NCI-H69 (cell line): ENCODE measurements at regions not wholly inside any gene's neighbourhood (a gene's known extent, or its start where the extent isn't known, plus 50 kb on each side); places are given as distances from the start of the nearest gene placed in this dataset.

Source experiments
- DNase-seq: peaks from one replicate; lab custom pipeline; 2025; lab: John Stamatoyannopoulos, UW

- no peak for DNase-seq
Observed at GRCh38 chr5:171651102-171651501, 134.5 kb upstream of the SMIM23 start.

- DNase-seq = no peak
Observed at GRCh38 chr5:171654881-171655280, 130.7 kb upstream of the SMIM23 start.

DNA sequence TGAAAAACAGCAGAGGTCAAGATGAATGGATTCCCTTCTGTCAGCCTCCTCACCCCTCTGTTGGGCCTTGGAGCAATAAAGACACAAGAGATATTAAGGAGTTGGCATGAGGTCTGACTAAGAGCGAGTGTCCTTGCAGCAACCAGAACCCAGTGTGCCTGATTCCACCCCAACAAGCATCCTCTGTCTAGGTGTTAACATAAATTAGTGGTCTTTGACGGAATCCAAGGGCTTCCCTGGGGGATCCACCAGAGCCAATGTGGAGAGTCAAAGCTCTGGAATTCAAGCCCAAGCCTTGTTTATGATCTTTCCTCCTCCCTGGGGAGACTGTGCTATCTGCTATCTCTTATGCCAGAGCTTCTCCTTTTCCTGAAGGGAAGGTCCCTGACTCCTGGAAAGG is 128.1 kb upstream of the SMIM23 start:
- DNase-seq = no peak

- peak; percentile 52 for DNase-seq
Observed at GRCh38 chr5:171659896-171660295, 125.7 kb upstream of the SMIM23 start.

DNA sequence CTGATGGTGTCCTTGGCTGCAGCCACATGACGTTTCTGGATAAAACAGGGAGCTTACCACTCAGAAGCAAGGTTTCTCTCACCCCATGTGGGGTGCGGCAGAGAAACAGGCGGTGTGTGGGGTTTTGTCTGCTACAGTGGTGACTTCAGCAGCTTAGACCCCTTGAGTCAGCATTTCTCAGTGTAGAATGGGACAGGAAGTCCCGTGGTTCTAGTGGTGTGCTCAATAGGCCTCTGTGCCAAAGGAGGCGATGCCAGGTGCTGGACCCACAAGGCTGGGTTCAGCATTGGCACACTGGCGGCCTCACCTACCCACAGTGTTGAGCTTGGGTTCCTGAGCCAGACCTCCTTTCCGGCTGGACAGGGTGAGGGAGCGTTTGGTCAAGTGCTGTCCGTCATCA is 125.2 kb upstream of the SMIM23 start:
- DNase-seq = no peak

DNA sequence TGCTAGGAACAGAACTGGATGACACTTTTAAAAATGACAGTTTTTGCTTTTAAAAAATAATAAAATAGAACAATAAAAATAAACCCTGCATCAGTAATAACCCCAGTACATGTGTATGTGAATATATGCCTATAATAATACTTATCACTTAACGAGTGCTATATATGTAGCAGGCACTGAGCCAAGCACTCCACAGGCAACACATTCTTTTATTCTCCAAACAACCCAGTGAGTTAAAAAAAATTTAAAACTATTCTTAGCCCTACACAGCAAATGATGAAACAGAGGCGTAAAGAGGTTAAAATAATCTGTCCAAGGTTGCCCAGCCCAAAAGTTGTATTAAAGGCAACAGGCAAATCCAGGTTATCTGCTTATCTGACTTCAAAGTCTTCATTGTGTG is 124.5 kb upstream of the SMIM23 start:
- DNase-seq = no peak

GRCh38 chr5:171663311-171664085 is 122.1 kb upstream of the SMIM23 start:
- DNase-seq = no peak

GRCh38 chr5:171664489-171664888 is 121.1 kb upstream of the SMIM23 start:
- DNase-seq = no peak

- DNase-seq = no peak
Observed at GRCh38 chr5:171666815-171667214, 118.8 kb upstream of the SMIM23 start.

- no peak for DNase-seq
Observed at GRCh38 chr5:171667341-171668096, 118.1 kb upstream of the SMIM23 start.

GRCh38 chr5:171668097-171668412 is 117.6 kb upstream of the SMIM23 start:
- no peak for DNase-seq

- DNase-seq = no peak
Observed at GRCh38 chr5:171669571-171669970, 116.0 kb upstream of the SMIM23 start.

DNA sequence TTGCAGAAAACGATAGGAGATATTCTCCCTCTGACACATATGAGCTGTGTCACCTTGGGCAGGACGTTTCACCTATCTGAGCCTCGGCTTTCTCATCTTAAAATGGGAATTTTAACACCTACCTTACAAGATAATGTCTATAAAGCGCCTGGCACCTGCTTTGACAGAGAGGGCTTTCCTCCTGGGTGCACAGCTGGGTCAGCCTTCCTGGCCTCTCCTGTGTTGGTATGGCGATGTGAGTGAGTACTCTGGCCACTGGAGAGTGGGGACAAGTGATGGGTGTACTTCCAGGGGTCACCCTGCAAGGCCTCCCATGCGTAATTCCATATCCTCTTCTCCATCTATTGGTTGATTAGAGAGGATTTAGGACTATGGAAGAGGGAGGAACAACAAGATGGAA is 113.1 kb upstream of the SMIM23 start:
- DNase-seq = no peak

DNA sequence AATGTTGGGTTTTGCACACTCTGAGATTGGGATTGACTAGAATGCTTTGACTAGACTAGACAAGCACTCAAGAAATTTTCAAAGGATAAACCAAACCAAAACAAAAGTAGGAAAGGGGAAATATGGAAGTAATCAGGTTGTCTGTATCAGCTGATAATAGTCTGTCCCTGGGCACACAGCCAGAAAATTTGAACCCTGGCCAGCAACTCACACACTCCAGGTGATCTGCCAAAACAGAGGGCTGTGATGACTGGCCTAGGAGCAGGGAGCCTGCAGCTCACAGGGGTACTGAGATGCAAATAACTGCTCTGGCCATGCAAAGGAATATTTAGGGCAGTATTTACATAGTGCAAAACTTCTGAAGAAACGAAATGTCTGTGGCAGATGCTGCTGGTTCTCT is 112.3 kb upstream of the SMIM23 start:
- peak; percentile 33 for DNase-seq

DNA sequence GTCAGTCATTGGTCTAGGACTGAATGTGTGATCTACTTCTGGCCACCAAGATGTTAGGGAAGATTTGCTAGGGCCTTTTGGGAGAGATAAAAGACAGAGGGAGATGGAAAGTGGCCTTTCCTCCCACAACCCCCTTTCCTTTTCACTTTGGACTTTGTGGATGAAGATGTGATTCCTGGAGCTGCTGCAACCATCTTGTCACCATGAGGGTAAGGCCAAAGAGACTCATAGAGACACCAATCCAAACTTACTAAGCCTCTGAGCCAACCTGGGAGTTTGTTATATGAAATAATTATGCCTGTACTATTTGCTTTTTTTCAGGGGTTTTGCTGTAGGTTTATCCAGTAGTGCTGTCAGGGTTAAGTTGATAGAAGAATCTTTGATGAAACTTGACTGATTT is 111.8 kb upstream of the SMIM23 start:
- DNase-seq = no peak

GRCh38 chr5:171675511-171675910 is 110.1 kb upstream of the SMIM23 start:
- no peak for DNase-seq

- DNase-seq = no peak
Observed at GRCh38 chr5:171676286-171676944, 109.2 kb upstream of the SMIM23 start.

DNA sequence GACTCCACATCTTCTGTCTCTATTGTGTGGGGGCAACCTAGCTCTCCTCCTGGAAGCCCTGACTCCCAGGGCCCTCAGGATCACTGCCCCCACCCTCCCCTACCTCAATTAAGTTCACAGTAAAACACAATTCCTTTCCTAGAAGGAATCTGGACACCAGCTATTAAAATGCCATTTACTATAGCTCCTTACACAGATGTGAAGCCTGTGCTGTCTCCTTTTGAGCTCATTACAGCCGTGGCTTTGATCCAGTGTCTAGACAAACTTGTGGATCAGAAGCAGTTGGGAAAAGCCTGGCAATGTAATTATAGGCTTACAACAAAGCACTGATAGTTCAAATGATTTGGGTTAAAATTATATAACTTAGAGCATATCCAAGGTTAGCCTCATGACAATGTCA is 107.0 kb upstream of the SMIM23 start:
- DNase-seq = no peak

DNA sequence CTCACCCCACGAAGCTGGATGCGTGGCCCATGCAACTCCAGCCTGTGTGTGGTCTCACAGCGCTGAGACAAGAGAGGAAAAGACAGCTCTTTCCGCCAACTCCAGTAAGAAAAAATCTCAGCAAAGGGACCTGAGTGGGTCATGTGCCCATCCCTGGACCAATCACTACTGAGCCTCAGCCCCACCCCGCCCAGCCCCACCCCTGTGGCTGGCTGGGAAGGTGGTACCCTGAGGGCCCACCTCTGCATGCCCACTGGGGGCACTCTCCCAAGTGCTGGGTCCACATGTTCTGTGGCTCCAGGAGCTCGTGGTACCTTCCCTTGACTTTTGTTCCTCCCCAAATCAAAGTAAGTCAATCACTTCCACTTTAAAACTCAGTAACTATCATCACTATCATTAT is 105.1 kb upstream of the SMIM23 start:
- DNase-seq = no peak

DNA sequence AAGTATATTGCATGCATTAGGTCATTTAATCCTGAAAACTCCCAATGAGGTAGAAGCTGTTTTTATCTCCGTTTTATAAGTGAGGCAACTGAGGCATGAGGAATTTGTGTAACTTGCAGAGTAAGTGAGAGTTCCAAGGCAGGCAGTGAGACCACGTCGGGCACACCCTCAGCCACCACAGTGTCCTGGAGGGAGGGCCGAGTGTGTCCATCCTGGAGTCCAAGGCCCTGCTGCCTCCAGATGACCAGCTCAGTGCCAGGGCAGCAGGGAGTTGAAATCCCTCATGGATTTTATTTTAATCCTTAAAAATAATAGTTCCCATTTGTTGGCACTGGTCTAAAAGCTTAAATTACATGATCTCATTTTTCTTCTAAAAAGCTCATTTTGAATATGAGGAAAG is 104.6 kb upstream of the SMIM23 start:
- no peak for DNase-seq

GRCh38 chr5:171681677-171682076 is 103.9 kb upstream of the SMIM23 start:
- no peak for DNase-seq

GRCh38 chr5:171682801-171683200 is 102.8 kb upstream of the SMIM23 start:
- DNase-seq = no peak

DNA sequence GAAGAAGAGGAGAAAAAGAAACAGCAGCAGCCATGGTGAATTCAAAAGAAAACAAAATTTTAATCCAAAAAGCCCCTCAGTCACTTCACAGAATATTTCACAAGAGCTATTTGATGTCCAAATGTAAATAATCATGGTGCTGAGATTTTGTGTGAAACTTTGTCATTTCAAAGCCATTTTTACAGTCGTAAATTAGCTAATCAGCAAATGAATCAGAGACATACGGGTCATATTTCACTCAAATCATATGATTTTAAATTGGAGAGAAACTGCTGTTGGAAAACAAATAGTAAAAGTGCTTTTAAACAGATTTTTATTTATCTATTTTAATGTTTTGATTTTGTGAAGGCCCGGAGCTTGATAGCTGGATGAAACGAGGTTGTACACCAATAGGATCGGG is 101.4 kb upstream of the SMIM23 start:
- DNase-seq = no peak
